Glutamatergic neuron (in vitro differentiated cells): ENCODE measurements at regions not wholly inside any gene's neighbourhood (a gene's known extent, or its start where the extent isn't known, plus 50 kb on each side); places are given as distances from the start of the nearest gene placed in this dataset.

ENCODE experiments used
- DNase-seq: peaks from one replicate; pipeline ENCODE4 v3.0.0; 2022
- H3K27ac Mint-ChIP-seq: one replicate; pipeline ENCODE4 v1.8.0; 2020; ENCODE audit warnings: mild to moderate bottlenecking, mixed read lengths, inconsistent platforms; ENCODE audit not compliant: unreplicated experiment
- H3K27me3 Mint-ChIP-seq: one replicate; pipeline ENCODE4 v1.8.0; 2020; ENCODE audit warnings: mild to moderate bottlenecking, moderate library complexity, mixed read lengths, inconsistent platforms; ENCODE audit not compliant: unreplicated experiment
- H3K36me3 Mint-ChIP-seq: one replicate; pipeline ENCODE4 v1.8.0; 2020; ENCODE audit warnings: mild to moderate bottlenecking, mixed read lengths, inconsistent platforms; ENCODE audit not compliant: unreplicated experiment
- H3K4me1 Mint-ChIP-seq: one replicate; pipeline ENCODE4 v1.8.0; 2020; ENCODE audit warnings: mild to moderate bottlenecking, low read depth, mixed read lengths, inconsistent platforms; ENCODE audit not compliant: unreplicated experiment
- H3K4me3 Mint-ChIP-seq: one replicate; pipeline ENCODE4 v1.8.0; 2020; ENCODE audit warnings: mild to moderate bottlenecking, mixed read lengths, inconsistent platforms; ENCODE audit not compliant: unreplicated experiment
- H3K9me3 Mint-ChIP-seq: one replicate; pipeline ENCODE4 v1.8.0; 2020; ENCODE audit warnings: mild to moderate bottlenecking, moderate library complexity, mixed read lengths, inconsistent platforms; ENCODE audit not compliant: unreplicated experiment
- CTCF ChIP-seq: fragments of 200-600 bp; sonication (generic); IDR thresholded peaks from one replicate; pipeline ENCODE4 v1.5.0; 2021; ENCODE audit not compliant: partially characterized antibody, unreplicated experiment

- TF ChIP-seq CTCF = no peak
- Mint-ChIP-seq H3K27ac (no peak overlapping the region), H3K9me3 (no peaks in the 10 kb centered on the region), H3K27me3 (no peaks in the 10 kb centered on the region), H3K4me1 (peaks cover 9% of the 10 kb centered on the region), H3K36me3 (no peaks in the 10 kb centered on the region), H3K4me3 (no peak overlapping the region)
- DNase-seq = no peak
Measured at GRCh38 chr4:117224256-117224655, 138.9 kb upstream of the TRAM1L1 start.

DNA sequence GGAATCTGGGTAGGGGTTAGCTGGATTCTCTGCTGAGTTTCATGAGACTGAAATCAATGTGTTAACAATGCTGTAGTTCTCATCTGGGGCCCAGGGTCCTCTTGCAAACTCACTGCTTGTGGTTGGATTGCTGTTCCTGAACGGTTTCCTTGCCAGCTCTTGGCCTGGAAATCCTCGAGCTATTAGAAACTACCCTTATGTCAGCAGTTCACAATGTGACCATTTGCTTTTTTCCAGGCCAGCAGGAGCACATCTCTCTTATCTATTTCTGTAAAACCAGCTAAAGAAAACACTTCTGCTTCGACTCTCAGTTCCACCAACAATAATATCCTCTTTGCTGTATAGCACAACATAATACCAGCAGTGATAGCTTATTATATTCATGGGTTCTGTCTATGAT lies 140.1 kb upstream of the TRAM1L1 start:
- no peak for TF ChIP-seq CTCF
- Mint-ChIP-seq H3K9me3 (peaks cover 2% of the 10 kb centered on the region), H3K36me3 (no peaks in the 10 kb centered on the region), H3K27ac (no peak overlapping the region), H3K4me1 (peaks cover 17% of the 10 kb centered on the region), H3K27me3 (no peaks in the 10 kb centered on the region), H3K4me3 (no peak overlapping the region)
- DNase-seq = no peak

GRCh38 chr4:117227925-117228324 lies 142.5 kb upstream of the TRAM1L1 start:
- H3K9me3 Mint-ChIP-seq = peaks cover 2% of the 10 kb centered on the region
- peaks cover 21% of the 10 kb centered on the region for H3K4me1 Mint-ChIP-seq
- no peak overlapping the region for H3K4me3 Mint-ChIP-seq
- no peak for TF ChIP-seq CTCF
- H3K27me3 Mint-ChIP-seq = no peaks in the 10 kb centered on the region
- DNase-seq = no peak
- no peak overlapping the region for H3K27ac Mint-ChIP-seq
- no peaks in the 10 kb centered on the region for H3K36me3 Mint-ChIP-seq

DNA sequence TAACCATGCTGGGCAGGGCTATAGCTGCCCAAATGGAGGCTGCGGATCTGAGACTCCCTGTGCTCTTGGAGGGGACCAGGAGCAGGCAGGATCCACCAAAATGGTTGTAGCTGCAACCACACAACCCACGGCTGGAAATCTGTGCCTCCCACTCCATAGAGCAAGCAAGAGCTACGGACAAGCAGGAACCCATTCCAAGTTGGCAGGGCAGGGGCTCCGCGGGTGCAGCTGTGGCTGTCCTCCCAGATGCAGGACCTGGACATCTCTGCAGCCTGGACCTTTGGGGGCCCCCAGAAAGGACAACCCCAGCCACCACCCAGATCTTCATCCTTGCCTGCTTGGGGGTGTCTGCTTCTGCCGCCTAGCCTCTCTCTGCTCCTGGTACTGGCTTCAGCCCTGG lies 154.1 kb upstream of the TRAM1L1 start:
- Mint-ChIP-seq H3K9me3 (no peaks in the 10 kb centered on the region), H3K4me1 (no peaks in the 10 kb centered on the region), H3K4me3 (no peak overlapping the region), H3K27me3 (no peaks in the 10 kb centered on the region), H3K27ac (no peak overlapping the region), H3K36me3 (peaks cover 10% of the 10 kb centered on the region)
- DNase-seq = no peak
- TF ChIP-seq CTCF = no peak

DNA sequence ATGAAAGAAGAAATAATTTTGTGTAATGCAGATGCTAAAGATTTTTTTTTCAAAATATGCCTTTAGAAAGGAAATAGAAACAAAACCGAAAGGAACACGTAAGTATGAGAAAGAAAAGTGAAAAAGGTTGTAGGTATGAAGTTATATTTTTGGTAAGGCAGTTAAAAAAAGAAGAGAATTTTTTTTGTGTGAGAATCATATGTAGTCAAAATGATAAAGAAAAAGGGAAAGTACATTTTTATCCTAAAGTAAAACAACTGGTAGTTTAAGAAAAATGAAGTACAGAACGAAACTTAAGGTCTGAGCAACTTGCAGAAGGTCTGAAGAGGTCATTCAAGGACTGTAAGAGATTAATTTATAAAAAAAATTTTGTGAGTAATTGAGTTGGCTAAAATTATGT lies 164.0 kb upstream of the TRAM1L1 start:
- Mint-ChIP-seq H3K36me3 (no peaks in the 10 kb centered on the region), H3K27me3 (no peaks in the 10 kb centered on the region), H3K27ac (no peak overlapping the region), H3K4me1 (no peaks in the 10 kb centered on the region), H3K9me3 (peaks cover 4% of the 10 kb centered on the region), H3K4me3 (no peak overlapping the region)
- no peak for TF ChIP-seq CTCF
- DNase-seq = no peak
